Stimulated activated CD4-positive, alpha-beta T cell treated with anti-CD3 and anti-CD28 coated beads, Interleukin-1b, Interleukin-23, amount 100 ng/mL, for 4 hours (primary cell): ENCODE measurements at regions not wholly inside any gene's neighbourhood (a gene's known extent, or its start where the extent isn't known, plus 50 kb on each side); places are given as distances from the start of the nearest gene placed in this dataset.
"Not testable (repeated sequence)": the region's sequence is repeated elsewhere in the genome, so short reads cannot be mapped to it uniquely, and the experiment has no call there.

Experiments used
- DNase-seq, 2 donors: peaks; one replicate each; pipeline ENCODE4 v3.0.0-alpha.2; 2020; ENCODE audit warnings: low read depth in 2 of 2

- DNase-seq = no peak
Measured at GRCh38 chr19:31037286-31037980, 311.8 kb downstream of the TSHZ3 start.

- DNase-seq = not testable (repeated sequence)
Measured at GRCh38 chr19:31031455-31031854, 317.8 kb downstream of the TSHZ3 start.

DNA sequence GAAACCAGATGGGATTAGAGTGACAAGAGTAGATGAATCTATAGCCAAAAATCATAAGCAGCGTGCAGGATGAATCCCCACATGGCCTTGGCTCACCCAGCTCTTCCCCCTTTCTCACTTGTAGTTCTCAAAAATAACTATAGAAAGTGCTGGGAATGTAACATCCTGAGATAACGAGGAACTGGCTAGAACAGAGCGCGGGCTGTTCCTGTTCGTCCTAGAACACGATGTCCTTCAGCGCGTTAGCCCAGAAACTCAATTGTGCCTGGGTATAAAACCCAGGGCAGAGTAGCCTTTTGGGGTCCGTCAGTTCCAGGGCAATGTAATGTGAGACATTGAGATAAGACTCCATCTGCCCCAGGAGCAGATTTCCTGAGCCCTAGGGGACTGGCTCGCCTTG, 326.2 kb downstream of the TSHZ3 start:
- no peak for DNase-seq

DNA sequence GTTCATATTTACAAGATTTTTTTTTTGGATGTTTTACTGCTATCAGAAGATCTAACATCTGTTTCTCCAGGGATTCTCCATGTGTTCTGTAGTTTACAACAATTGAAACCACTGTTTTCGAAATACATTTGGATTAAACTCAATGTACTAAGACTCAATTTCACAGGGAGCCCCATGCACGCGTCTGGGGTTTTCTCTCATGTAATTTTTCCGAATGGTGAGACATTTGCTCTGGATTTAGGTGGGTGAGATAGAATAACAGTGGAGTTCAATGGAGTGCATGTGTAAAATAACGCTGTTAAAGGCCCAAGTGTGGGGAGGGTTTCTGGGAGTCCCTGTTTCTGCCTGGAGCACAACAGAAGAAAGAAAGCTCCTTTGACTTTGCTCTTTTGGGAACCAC, 330.3 kb downstream of the TSHZ3 start:
- DNase-seq = no peak

GRCh38 chr19:31015778-31016177, 333.5 kb downstream of the TSHZ3 start:
- DNase-seq = no peak

- no peak for DNase-seq
Measured at GRCh38 chr19:31014668-31015067, 334.6 kb downstream of the TSHZ3 start.

- DNase-seq = no peak
Measured at GRCh38 chr19:31013384-31014020, 335.7 kb downstream of the TSHZ3 start.

DNA sequence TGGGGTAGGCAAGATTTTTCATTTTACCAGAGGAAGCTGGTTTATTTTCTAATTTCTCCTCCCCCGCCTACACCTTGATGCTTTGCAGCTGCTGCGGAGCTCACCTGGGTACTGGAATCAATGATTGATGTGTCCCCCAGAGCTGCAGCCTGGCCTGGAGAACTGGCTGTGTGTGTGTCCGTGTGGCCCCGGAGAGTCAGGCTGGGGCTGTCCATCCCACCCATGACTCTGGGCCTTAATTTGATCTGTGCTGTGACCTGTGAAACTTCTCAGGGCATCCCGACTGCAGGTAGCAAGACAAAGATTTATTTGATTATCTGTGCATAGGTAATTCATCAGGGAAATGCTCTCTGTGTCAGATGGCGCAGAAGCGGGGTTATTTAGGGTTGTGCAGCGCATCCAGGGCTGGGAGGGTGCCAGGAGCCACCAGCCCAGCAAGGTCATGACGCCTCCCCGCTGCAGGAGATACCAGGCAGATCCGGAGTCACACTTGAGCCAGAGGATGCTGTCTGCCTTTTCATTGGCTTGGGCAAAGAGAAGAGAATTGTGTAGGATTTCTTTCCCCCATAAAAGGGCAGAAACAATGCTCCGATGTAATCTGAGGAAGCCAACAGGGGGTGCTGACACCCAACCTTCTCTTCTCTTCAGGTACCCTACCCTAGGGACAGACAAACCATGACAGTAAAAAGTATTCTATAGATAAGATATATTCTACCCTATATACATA, 346.6 kb downstream of the TSHZ3 start:
- DNase-seq = no peak

DNA sequence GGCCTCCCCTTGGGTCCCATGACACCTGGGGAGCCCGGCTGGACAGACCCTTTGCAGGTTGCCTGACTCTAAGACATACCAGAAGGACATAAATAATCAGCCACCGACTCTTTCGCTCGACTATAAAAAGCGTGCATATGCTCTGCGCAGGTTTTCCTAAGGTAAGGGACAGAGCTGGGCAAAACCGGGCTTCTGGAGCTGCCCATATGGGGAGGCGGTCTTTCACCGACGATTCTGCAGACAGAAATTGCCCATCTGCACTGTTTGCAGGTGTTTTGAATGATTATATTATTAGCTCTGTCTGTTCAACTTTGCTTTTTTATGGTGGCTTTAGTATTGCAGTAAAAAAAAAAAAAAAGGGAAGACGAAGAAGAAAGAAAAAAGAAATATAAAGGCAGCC, 347.2 kb downstream of the TSHZ3 start:
- DNase-seq = no peak

GRCh38 chr19:31000913-31001312, 348.3 kb downstream of the TSHZ3 start:
- no peak for DNase-seq

- no peak for DNase-seq
Measured at GRCh38 chr19:30999726-31000125, 349.5 kb downstream of the TSHZ3 start.

GRCh38 chr19:30997222-30997621, 352.0 kb downstream of the TSHZ3 start:
- DNase-seq = no peak

DNA sequence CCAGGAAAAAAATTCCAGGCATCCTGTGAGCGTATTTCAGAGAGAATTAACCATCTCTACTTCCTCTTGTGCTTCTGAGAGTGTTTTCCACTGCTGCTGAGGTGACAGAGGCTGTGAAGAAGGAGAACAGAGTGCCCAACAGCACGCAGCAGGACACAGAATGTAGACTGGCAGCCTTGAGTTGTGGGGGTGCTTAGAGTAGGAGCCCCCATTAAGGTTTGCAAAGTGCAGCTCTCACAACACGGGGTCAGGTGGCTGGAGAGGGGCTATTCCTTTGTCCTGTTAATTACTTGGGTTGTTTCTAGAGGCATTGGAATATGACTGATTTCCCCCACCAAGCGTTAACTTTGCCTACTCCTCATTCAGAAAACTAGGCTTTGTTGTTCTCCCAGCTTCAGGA, 370.6 kb downstream of the TSHZ3 start:
- DNase-seq = no peak

GRCh38 chr19:30969591-30969990, 379.6 kb downstream of the TSHZ3 start:
- DNase-seq = no peak

DNA sequence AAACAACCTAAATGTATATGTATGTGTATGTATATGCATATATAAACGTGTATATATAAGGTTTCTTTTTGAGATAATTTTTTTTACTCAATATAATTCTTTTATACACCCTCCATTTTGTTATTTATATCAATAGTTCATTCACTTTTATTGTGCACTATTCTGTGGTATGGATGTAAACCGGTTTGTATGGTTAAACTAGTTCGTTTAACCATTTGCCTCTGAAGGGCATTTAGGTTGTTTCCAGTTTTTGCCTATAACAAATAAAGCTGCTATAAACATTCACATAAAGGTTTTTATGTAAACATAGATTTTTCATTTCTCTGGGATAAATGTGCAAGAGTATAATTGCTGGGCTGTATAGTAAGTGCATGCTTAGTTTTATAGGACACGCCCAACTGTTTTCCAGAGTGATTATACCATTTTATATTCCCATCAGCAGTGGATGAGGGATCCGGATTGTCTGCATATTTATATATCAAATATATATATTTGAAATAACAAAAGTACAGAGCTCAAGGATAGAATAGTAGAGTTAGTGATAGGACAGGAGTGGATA, 380.3 kb downstream of the TSHZ3 start:
- DNase-seq = no peak

DNA sequence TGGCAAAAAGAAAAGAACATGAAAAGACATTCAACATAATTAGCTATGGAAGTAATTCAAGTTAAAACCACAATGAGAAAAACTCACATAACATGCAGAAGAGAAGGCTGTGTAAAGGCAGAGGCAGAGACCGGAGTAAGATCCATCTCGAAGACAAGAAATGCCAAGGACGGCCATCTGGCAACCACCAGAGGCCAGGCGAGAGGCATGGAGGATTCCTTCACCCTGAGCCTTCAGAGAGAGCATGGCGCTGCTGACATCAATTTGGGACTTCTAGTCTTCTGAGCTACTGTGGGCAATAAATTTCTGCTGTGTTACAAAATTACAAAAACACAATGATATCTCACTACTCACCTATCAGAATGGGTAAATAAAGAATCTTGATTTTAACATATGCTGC, 381.0 kb downstream of the TSHZ3 start:
- DNase-seq = no peak

DNA sequence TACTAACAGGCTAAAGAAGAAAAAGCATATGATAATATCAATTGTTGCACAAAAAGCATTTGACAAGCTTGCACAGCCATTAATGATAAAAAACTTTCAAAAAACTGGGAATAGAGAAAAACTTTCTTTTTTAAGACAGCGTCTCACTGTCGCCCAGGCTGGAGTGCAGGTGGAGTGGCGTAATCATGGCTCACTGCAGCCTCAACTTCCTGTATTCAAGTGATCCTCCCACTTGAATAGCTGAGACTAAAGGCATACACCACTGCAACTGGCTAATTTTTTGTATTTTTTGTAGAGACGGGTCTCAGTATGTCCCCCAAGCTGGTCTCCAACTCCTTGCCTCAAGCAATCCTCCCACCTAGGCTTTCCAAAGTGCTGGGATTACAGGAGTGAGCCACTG, 382.8 kb downstream of the TSHZ3 start:
- no peak for DNase-seq

DNA sequence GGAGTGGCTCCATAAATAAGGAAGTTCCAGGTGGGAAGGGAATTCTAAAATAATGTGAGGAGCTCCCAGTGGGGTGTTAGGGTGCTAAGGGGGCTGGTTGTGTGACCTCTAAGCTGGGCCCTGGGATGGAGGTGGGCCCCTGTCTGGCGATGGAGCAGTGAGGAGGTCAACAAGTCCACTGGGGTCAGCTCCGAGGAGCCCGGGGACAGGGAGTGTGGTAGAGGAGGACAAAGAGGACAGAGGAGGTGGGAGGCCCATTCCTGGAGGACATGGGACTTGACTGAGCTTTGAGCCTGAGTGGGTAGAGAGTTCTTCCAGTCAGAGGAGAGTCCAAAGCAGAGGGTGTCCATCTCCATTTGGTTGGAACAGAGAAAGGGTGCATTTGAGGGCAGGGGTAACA, 390.2 kb downstream of the TSHZ3 start:
- DNase-seq = no peak

GRCh38 chr19:30955112-30956104, 393.8 kb downstream of the TSHZ3 start:
- DNase-seq = no peak

DNA sequence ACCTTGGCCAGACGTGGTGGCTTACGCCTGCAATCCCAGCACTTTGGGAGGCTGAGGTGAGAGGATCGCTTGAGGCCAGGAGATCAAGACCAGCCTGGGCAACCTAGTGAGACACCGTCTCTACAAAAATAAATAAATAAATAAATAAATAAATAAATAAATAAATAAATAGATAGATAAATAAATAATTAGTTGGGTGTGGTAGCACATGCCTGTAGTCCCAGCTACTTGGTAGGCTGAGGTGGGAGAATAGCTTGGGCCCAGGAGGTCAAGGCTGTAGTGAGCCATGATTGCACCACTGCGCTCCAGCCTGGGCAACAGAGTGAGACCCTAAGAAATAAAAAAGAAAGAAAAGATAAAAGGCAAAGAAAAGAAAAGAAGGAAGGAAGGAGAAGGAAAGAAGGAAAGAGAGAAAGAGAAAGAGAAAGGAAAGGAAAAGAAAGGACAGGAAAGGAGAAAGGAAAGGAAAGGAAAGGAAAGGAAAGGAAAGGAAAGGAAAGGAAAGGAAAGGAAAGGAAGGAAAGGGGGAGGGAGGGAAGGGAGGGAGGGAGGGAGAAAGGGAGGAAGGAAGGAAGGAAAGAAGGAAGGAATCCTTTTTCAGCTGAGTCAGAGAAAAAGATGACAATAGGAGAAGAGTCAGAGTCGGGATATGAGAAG, 404.8 kb downstream of the TSHZ3 start:
- DNase-seq = not testable (repeated sequence)
